ENCODE measurements at regions not wholly inside any gene's neighbourhood (a gene's known extent, or its start where the extent isn't known, plus 50 kb on each side); places are given as distances from the start of the nearest gene placed in this dataset.

- TF ChIP-seq, protein P1, sequence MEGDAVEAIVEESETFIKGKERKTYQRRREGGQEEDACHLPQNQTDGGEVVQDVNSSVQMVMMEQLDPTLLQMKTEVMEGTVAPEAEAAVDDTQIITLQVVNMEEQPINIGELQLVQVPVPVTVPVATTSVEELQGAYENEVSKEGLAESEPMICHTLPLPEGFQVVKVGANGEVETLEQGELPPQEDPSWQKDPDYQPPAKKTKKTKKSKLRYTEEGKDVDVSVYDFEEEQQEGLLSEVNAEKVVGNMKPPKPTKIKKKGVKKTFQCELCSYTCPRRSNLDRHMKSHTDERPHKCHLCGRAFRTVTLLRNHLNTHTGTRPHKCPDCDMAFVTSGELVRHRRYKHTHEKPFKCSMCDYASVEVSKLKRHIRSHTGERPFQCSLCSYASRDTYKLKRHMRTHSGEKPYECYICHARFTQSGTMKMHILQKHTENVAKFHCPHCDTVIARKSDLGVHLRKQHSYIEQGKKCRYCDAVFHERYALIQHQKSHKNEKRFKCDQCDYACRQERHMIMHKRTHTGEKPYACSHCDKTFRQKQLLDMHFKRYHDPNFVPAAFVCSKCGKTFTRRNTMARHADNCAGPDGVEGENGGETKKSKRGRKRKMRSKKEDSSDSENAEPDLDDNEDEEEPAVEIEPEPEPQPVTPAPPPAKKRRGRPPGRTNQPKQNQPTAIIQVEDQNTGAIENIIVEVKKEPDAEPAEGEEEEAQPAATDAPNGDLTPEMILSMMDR (IDR thresholded peaks at IDR 0.05): no peak
- TF ChIP-seq EP300 (IDR thresholded peaks at IDR 0.05) (no peak), POLR2A (IDR thresholded peaks at IDR 0.05) (no peak), POLR2AphosphoS5 (IDR thresholded peaks at IDR 0.05) (no peak)
These were observed 432.7 kb upstream of the KLF4 start for GRCh38 chr9:107922260-107922659.
